Activated T-cell treated with anti-CD3 and anti-CD28 coated beads, Interleukin-2, amount 50 U/mL, for 4 hours (primary cell): ENCODE measurements at regions not wholly inside any gene's neighbourhood (a gene's known extent, or its start where the extent isn't known, plus 50 kb on each side); places are given as distances from the start of the nearest gene placed in this dataset.
A peak's percentile ranks its signal among the peaks of the same experiment; 100 is the strongest.

Experiments used
- ATAC-seq, 2 donors: fragments of 200-7000 bp; cut with Tn5 transposase; one replicate each; pipeline ENCODE4 v1.10.0; 2021
- DNase-seq: peaks from one replicate; pipeline ENCODE4 v3.0.0-alpha.2; 2020
- H3K27me3 Mint-ChIP-seq: one replicate; pipeline ENCODE4 v1.8.0; 2021; ENCODE audit warnings: low read depth, mixed read lengths
- H3K36me3 Mint-ChIP-seq: one replicate; pipeline ENCODE4 v1.8.0; 2022; ENCODE audit warnings: mixed read lengths; ENCODE audit not compliant: insufficient read depth
- H3K4me1 Mint-ChIP-seq: one replicate; pipeline ENCODE4 v1.8.0; 2021; ENCODE audit warnings: low read depth, mixed read lengths
- H3K4me3 Mint-ChIP-seq: one replicate; pipeline ENCODE4 v1.8.0; 2021; ENCODE audit warnings: mild to moderate bottlenecking, moderate library complexity, mixed read lengths
- H3K9me3 Mint-ChIP-seq: one replicate; pipeline ENCODE4 v1.8.0; 2021; ENCODE audit warnings: mixed read lengths

DNA sequence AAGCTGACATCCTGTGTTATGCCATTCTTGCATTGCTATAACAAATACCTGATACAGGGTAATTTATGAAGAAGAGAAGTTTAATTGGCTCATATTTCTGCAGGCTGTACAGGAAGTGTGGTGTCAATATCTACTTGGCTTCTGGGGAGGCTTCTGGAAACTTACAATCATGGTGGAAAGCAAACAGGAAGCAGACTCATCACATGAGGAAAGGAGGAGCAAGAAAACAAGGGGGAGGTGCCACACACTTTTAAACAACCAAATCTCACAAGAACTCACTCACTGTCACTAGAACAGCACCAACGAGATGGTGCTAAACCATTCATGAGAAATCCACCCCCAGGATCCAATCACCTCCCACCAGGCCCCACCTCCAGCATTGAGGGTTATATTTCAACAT is 143.1 kb upstream of the GGTLC1 start:
- Mint-ChIP-seq H3K27me3 (no peaks in the 10 kb centered on the region), H3K36me3 (no peaks in the 10 kb centered on the region), H3K4me3 (no peak overlapping the region), H3K9me3 (no peaks in the 10 kb centered on the region), H3K4me1 (peaks cover 5% of the 10 kb centered on the region)
- ATAC-seq: peak in 1 of 2 donors; percentile 25
- no peak for DNase-seq

DNA sequence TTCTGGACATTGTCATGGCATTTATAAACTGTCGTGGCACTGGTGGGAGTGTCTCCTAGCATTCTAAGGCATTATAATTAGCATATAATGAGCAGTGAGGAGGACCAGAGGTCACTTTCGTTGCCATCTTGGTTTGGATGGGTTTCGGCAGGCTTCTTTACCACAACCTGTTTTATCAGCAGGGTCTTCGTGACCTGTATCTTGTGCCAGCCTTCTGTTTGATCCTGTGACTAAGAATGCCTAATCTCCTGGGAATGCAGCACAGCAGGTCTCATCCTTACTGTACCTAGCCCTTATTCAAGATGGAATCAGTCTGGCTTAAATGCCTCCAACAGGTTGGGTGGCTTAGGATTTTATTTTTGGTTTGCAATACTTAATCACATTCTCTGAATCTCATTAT is 142.7 kb upstream of the GGTLC1 start:
- Mint-ChIP-seq H3K27me3 (peaks cover 3% of the 10 kb centered on the region), H3K9me3 (no peaks in the 10 kb centered on the region), H3K4me3 (no peak overlapping the region), H3K36me3 (no peaks in the 10 kb centered on the region), H3K4me1 (peaks cover 5% of the 10 kb centered on the region)
- DNase-seq (no peak), ATAC-seq (no peak)

GRCh38 chr20:24129641-24130040 is 141.1 kb upstream of the GGTLC1 start:
- Mint-ChIP-seq H3K9me3 (no peaks in the 10 kb centered on the region), H3K4me3 (no peak overlapping the region), H3K36me3 (no peaks in the 10 kb centered on the region), H3K4me1 (peaks cover 5% of the 10 kb centered on the region), H3K27me3 (peaks cover 4% of the 10 kb centered on the region)
- ATAC-seq: no peak
- DNase-seq: no peak

- Mint-ChIP-seq H3K36me3 (no peaks in the 10 kb centered on the region), H3K4me1 (no peaks in the 10 kb centered on the region), H3K4me3 (no peak overlapping the region), H3K27me3 (peaks cover 4% of the 10 kb centered on the region), H3K9me3 (no peaks in the 10 kb centered on the region)
- no peak for DNase-seq
- no peak for ATAC-seq
Measured at GRCh38 chr20:24124951-24125650, 136.5 kb upstream of the GGTLC1 start.

- ATAC-seq (no peak), DNase-seq (no peak)
- Mint-ChIP-seq H3K4me3 (no peak overlapping the region), H3K27me3 (peaks cover 4% of the 10 kb centered on the region), H3K9me3 (no peaks in the 10 kb centered on the region), H3K36me3 (no peaks in the 10 kb centered on the region), H3K4me1 (no peaks in the 10 kb centered on the region)
Measured at GRCh38 chr20:24124003-24124402, 135.4 kb upstream of the GGTLC1 start.

GRCh38 chr20:24118441-24119175 is 130.0 kb upstream of the GGTLC1 start:
- ATAC-seq: no peak
- H3K4me1 Mint-ChIP-seq: no peaks in the 10 kb centered on the region
- DNase-seq: no peak
- H3K9me3 Mint-ChIP-seq: no peaks in the 10 kb centered on the region
- no peaks in the 10 kb centered on the region for H3K27me3 Mint-ChIP-seq
- H3K36me3 Mint-ChIP-seq: no peaks in the 10 kb centered on the region
- H3K4me3 Mint-ChIP-seq: no peak overlapping the region

- ATAC-seq (no peak), DNase-seq (no peak)
- no peaks in the 10 kb centered on the region for H3K9me3 Mint-ChIP-seq
- no peaks in the 10 kb centered on the region for H3K27me3 Mint-ChIP-seq
- H3K36me3 Mint-ChIP-seq: no peaks in the 10 kb centered on the region
- no peaks in the 10 kb centered on the region for H3K4me1 Mint-ChIP-seq
- no peak overlapping the region for H3K4me3 Mint-ChIP-seq
Measured at GRCh38 chr20:24118034-24118433, 129.5 kb upstream of the GGTLC1 start.

- no peaks in the 10 kb centered on the region for H3K4me1 Mint-ChIP-seq
- ATAC-seq: no peak
Measured at GRCh38 chr20:24117383-24117782, 128.8 kb upstream of the GGTLC1 start.

GRCh38 chr20:24116611-24117010 is 128.0 kb upstream of the GGTLC1 start:
- Mint-ChIP-seq H3K9me3 (no peaks in the 10 kb centered on the region), H3K4me3 (no peak overlapping the region), H3K36me3 (no peaks in the 10 kb centered on the region)

More at GRCh38 chr20:24117383-24117782, 128.8 kb upstream of the GGTLC1 start:
- H3K36me3 Mint-ChIP-seq: no peaks in the 10 kb centered on the region
- no peak overlapping the region for H3K4me3 Mint-ChIP-seq
- no peaks in the 10 kb centered on the region for H3K27me3 Mint-ChIP-seq
- no peak for DNase-seq
- H3K9me3 Mint-ChIP-seq: no peaks in the 10 kb centered on the region

GRCh38 chr20:24112360-24112759 is 123.8 kb upstream of the GGTLC1 start:
- no peak for ATAC-seq
- DNase-seq: no peak
- Mint-ChIP-seq H3K27me3 (peaks cover 5% of the 10 kb centered on the region), H3K9me3 (no peaks in the 10 kb centered on the region), H3K4me1 (no peaks in the 10 kb centered on the region), H3K4me3 (no peak overlapping the region), H3K36me3 (no peaks in the 10 kb centered on the region)

More at GRCh38 chr20:24116611-24117010, 128.0 kb upstream of the GGTLC1 start:
- Mint-ChIP-seq H3K27me3 (no peaks in the 10 kb centered on the region), H3K4me1 (no peaks in the 10 kb centered on the region)
- ATAC-seq: no peak
- DNase-seq: no peak

DNA sequence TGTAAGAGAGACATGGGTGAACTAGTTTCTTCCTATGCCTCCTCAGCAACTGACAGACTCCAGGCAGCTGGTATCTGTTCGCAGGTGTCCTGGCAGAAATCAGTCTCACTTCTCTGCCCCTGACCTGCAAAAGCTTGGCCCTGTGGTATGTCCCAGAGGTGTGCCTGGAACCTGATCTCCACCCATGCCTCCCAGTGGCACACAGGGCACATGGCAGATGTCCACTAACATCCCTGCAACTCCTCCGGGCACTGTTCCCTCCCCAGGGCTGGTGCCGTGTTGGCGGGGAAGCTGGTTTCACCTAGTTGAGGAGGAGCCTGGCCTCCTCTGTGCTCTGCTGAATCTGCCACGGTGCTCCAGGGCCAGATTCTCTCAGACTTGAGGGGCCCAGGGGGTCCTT is 123.3 kb upstream of the GGTLC1 start:
- Mint-ChIP-seq H3K36me3 (no peaks in the 10 kb centered on the region), H3K4me3 (no peak overlapping the region), H3K27me3 (peaks cover 5% of the 10 kb centered on the region), H3K4me1 (no peaks in the 10 kb centered on the region), H3K9me3 (no peaks in the 10 kb centered on the region)
- DNase-seq (no peak), ATAC-seq (no peak)

DNA sequence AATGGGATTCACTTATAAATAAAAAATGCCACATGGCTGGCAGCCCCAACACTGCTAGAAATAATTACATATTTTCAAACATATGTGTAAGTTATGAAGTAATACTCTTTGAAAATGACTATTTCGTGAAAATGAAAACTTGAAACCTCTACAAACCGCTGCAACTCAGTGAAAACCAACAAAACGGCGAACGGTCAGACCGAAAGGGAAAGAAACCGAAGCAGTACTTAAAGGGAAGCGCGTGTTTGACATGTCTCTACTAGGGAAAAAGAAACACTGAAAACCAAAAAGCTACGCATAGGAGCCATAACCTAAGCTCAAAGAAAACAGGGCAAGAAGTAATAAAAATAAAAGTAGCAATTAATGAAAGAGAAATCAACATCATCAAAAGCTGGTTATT is 121.0 kb upstream of the GGTLC1 start:
- Mint-ChIP-seq H3K4me1 (no peaks in the 10 kb centered on the region), H3K4me3 (peak overlapping the region; percentile 29), H3K36me3 (no peaks in the 10 kb centered on the region), H3K9me3 (no peaks in the 10 kb centered on the region), H3K27me3 (peaks cover 8% of the 10 kb centered on the region)
- DNase-seq: no peak
- peak in 1 of 2 donors; percentile 67 for ATAC-seq

- DNase-seq (no peak), ATAC-seq (peak in 1 of 2 donors; percentile 64)
- Mint-ChIP-seq H3K36me3 (no peaks in the 10 kb centered on the region), H3K9me3 (no peaks in the 10 kb centered on the region), H3K27me3 (peaks cover 8% of the 10 kb centered on the region), H3K4me1 (no peaks in the 10 kb centered on the region), H3K4me3 (peak overlapping the region; percentile 29)
Measured at GRCh38 chr20:24109008-24109407, 120.4 kb upstream of the GGTLC1 start.

GRCh38 chr20:24108581-24108980 is 120.0 kb upstream of the GGTLC1 start:
- no peaks in the 10 kb centered on the region for H3K9me3 Mint-ChIP-seq
- DNase-seq (no peak), ATAC-seq (no peak)
- no peaks in the 10 kb centered on the region for H3K4me1 Mint-ChIP-seq
- no peak overlapping the region for H3K4me3 Mint-ChIP-seq
- peaks cover 8% of the 10 kb centered on the region for H3K27me3 Mint-ChIP-seq
- no peaks in the 10 kb centered on the region for H3K36me3 Mint-ChIP-seq

GRCh38 chr20:24106801-24107445 is 118.3 kb upstream of the GGTLC1 start:
- H3K27me3 Mint-ChIP-seq: peaks cover 10% of the 10 kb centered on the region

More at GRCh38 chr20:24106801-24107445, 118.3 kb upstream of the GGTLC1 start:
- ATAC-seq (no peak), DNase-seq (no peak)
- H3K36me3 Mint-ChIP-seq: no peaks in the 10 kb centered on the region
- no peaks in the 10 kb centered on the region for H3K9me3 Mint-ChIP-seq
- peaks cover 6% of the 10 kb centered on the region for H3K4me1 Mint-ChIP-seq
- no peak overlapping the region for H3K4me3 Mint-ChIP-seq
